CD4-positive, alpha-beta T cell (primary cell): ENCODE measurements at regions not wholly inside any gene's neighbourhood (a gene's known extent, or its start where the extent isn't known, plus 50 kb on each side); places are given as distances from the start of the nearest gene placed in this dataset.
A peak's percentile ranks its signal among the peaks of the same experiment; 100 is the strongest.

Experiments
- ATAC-seq: fragments of 200-7000 bp; cut with Tn5 transposase; one replicate; pipeline ENCODE4 v1.10.0; 2022; ENCODE audit warnings: mild to moderate bottlenecking; ENCODE audit not compliant: poor library complexity
- CTCF ChIA-PET: fragments of 350-600 bp; sonication (Branson Sonifier 250); formaldehyde crosslinking; loops from one replicate; lab custom pipeline; 2021; ENCODE audit warnings: antibody characterized with exemption, inconsistent platforms; lab: Charles Lee
- POLR2A ChIA-PET: fragments of 350-600 bp; sonication (Branson Sonifier 250); formaldehyde crosslinking; loops from one replicate; lab custom pipeline; 2021; ENCODE audit warnings: antibody characterized with exemption, inconsistent platforms; lab: Charles Lee
- DNase-seq, 14 experiments: peaks; one replicate each; pipeline ENCODE4 v3.0.0-alpha.2; 2013 to 2020; ENCODE audit warnings: mixed read lengths in 2 of 14
- H3K27ac ChIP-seq, 2 donors: one replicate each; pipeline versions ENCODE4 v1.5.1 to v1.7.0; 2013; ENCODE audit warnings: low read length in 2 of 2, low read depth in 1 of 2, mild to moderate bottlenecking in 1 of 2
- H3K27me3 ChIP-seq, 2 experiments: 1 replicate in 1 of 2; 2 replicates in 1 of 2; pipeline versions ENCODE4 v1.6.1 to v1.7.0; 2013; ENCODE audit warnings: low read length in 2 of 2, control low read depth in 1 of 2, mild to moderate bottlenecking in 1 of 2, moderate library complexity in 1 of 2; ENCODE audit not compliant: insufficient read depth in 2 of 2, control insufficient read depth in 1 of 2
- H3K36me3 ChIP-seq: one replicate; pipeline ENCODE4 v1.6.1; 2013; ENCODE audit warnings: low read length, control low read depth; ENCODE audit not compliant: insufficient read depth
- H3K4me1 ChIP-seq: one replicate; pipeline ENCODE4 v1.6.1; 2013; ENCODE audit warnings: low read length, control low read depth; ENCODE audit not compliant: insufficient read depth
- H3K4me3 ChIP-seq: one replicate; pipeline ENCODE4 v1.5.1; 2013; ENCODE audit warnings: mild to moderate bottlenecking, low read length, moderate library complexity
- H3K9me3 ChIP-seq, 2 experiments: 1 replicate in 1 of 2; 2 replicates in 1 of 2; pipeline versions ENCODE4 v1.6.1 to v1.7.0; 2013; ENCODE audit warnings: low read length in 2 of 2, mild to moderate bottlenecking in 2 of 2, control low read depth in 1 of 2, moderate library complexity in 1 of 2; ENCODE audit not compliant: control insufficient read depth in 1 of 2, insufficient read depth in 1 of 2
- H3K27ac Mint-ChIP-seq: one replicate; pipeline ENCODE4 v1.8.0; 2020; ENCODE audit warnings: mixed read lengths
- H3K27me3 Mint-ChIP-seq: one replicate; pipeline ENCODE4 v1.8.0; 2021; ENCODE audit warnings: mixed read lengths
- H3K36me3 Mint-ChIP-seq: one replicate; pipeline ENCODE4 v1.8.0; 2021; ENCODE audit warnings: low read depth, mixed read lengths
- H3K4me1 Mint-ChIP-seq: one replicate; pipeline ENCODE4 v1.8.0; 2021; ENCODE audit warnings: low read depth, mixed read lengths
- H3K4me3 Mint-ChIP-seq: one replicate; pipeline ENCODE4 v1.8.0; 2020; ENCODE audit warnings: mild to moderate bottlenecking, mixed read lengths
- H3K9me3 Mint-ChIP-seq: one replicate; pipeline ENCODE4 v1.8.0; 2020; ENCODE audit warnings: mixed read lengths
- intact Hi-C, 2 experiments: fragments of 100-400 bp; cut with DNase I in 1 of 2; cut with micrococcal nuclease in 1 of 2; formaldehyde crosslinking; loops; one replicate each; pipeline versions ENCODE4 v1.15.1 to v1.9.0; 2023 to 2025; cut with DNase I, micrococcal nuclease
- TF ChIP-seq, protein P1 (sequence below): fragments of 200-600 bp; IDR thresholded peaks from one replicate; pipeline ENCODE4 v1.8.0; 2022; ENCODE audit warnings: antibody characterized with exemption, mild to moderate bottlenecking

- peak in 1 of 14 experiments; percentile 49 for DNase-seq
- peaks cover 16% of the 10 kb centered on the region for H3K4me1 Mint-ChIP-seq
- ChIA-PET CTCF (no interaction called here), POLR2A (no interaction called here)
- no peaks in the 10 kb centered on the region for H3K9me3 ChIP-seq
- H3K27ac ChIP-seq = no peak overlapping the region
- no peaks in the 10 kb centered on the region for H3K36me3 ChIP-seq
- no peak overlapping the region for H3K27ac Mint-ChIP-seq
- intact Hi-C loops = no loop called here
- peaks cover 22% of the 10 kb centered on the region for H3K4me1 ChIP-seq
- ATAC-seq = no peak
- TF ChIP-seq, protein P1, sequence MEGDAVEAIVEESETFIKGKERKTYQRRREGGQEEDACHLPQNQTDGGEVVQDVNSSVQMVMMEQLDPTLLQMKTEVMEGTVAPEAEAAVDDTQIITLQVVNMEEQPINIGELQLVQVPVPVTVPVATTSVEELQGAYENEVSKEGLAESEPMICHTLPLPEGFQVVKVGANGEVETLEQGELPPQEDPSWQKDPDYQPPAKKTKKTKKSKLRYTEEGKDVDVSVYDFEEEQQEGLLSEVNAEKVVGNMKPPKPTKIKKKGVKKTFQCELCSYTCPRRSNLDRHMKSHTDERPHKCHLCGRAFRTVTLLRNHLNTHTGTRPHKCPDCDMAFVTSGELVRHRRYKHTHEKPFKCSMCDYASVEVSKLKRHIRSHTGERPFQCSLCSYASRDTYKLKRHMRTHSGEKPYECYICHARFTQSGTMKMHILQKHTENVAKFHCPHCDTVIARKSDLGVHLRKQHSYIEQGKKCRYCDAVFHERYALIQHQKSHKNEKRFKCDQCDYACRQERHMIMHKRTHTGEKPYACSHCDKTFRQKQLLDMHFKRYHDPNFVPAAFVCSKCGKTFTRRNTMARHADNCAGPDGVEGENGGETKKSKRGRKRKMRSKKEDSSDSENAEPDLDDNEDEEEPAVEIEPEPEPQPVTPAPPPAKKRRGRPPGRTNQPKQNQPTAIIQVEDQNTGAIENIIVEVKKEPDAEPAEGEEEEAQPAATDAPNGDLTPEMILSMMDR = no peak
- H3K36me3 Mint-ChIP-seq = no peaks in the 10 kb centered on the region
- no peaks in the 10 kb centered on the region for H3K27me3 Mint-ChIP-seq
- H3K9me3 Mint-ChIP-seq = no peaks in the 10 kb centered on the region
- H3K4me3 Mint-ChIP-seq = no peak overlapping the region
- H3K27me3 ChIP-seq = no peaks in the 10 kb centered on the region
- H3K4me3 ChIP-seq = no peak overlapping the region
These were observed 302.6 kb downstream of the KLF6 start for GRCh38 chr10:3482200-3482993.

- Histone ChIP-seq H3K27ac (no peak overlapping the region), H3K4me1 (peaks cover 22% of the 10 kb centered on the region), H3K27me3 (no peaks in the 10 kb centered on the region), H3K4me3 (no peak overlapping the region), H3K9me3 (no peaks in the 10 kb centered on the region), H3K36me3 (no peaks in the 10 kb centered on the region)
- peaks cover 16% of the 10 kb centered on the region for H3K4me1 Mint-ChIP-seq
- ChIA-PET POLR2A (no interaction called here), CTCF (no interaction called here)
- no peak for DNase-seq
- no peak overlapping the region for H3K27ac Mint-ChIP-seq
- H3K27me3 Mint-ChIP-seq = no peaks in the 10 kb centered on the region
- H3K4me3 Mint-ChIP-seq = no peak overlapping the region
- no peaks in the 10 kb centered on the region for H3K36me3 Mint-ChIP-seq
- H3K9me3 Mint-ChIP-seq = no peaks in the 10 kb centered on the region
- intact Hi-C loops = no loop called here
- no peak for ATAC-seq
- TF ChIP-seq, protein P1 = no peak
These were observed 303.5 kb downstream of the KLF6 start for GRCh38 chr10:3481496-3481895.

DNA sequence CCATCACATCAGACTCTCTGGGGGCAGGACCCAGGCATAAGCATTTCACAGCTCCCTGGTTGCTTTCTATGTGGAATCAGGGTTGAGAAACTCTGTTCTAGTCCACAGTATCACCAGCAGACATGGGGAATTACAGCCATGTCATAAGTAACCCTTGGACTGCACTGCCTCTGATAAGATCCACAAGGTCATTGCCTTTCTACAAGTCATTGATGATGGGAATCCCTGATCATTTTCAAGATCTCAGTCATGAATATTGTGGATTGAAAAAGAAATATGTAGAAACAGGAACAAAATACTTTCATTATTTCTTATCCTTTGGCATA is 304.1 kb downstream of the KLF6 start:
- no peaks in the 10 kb centered on the region for H3K9me3 ChIP-seq
- no peaks in the 10 kb centered on the region for H3K36me3 Mint-ChIP-seq
- TF ChIP-seq, protein P1 = no peak
- ChIA-PET CTCF (no interaction called here), POLR2A (no interaction called here)
- H3K4me1 ChIP-seq = peaks cover 19% of the 10 kb centered on the region
- H3K27ac Mint-ChIP-seq = no peak overlapping the region
- peaks cover 16% of the 10 kb centered on the region for H3K4me1 Mint-ChIP-seq
- DNase-seq (no peak), ATAC-seq (no peak)
- H3K27me3 Mint-ChIP-seq = no peaks in the 10 kb centered on the region
- no peak overlapping the region for H3K4me3 ChIP-seq
- H3K9me3 Mint-ChIP-seq = no peaks in the 10 kb centered on the region
- H3K36me3 ChIP-seq = no peaks in the 10 kb centered on the region
- intact Hi-C loops = no loop called here
- H3K27ac ChIP-seq = no peak overlapping the region
- H3K27me3 ChIP-seq = no peaks in the 10 kb centered on the region
- H3K4me3 Mint-ChIP-seq = no peak overlapping the region
